Esophagus muscularis mucosa (tissue), 4 donors: ENCODE measurements at regions not wholly inside any gene's neighbourhood (a gene's known extent, or its start where the extent isn't known, plus 50 kb on each side); places are given as distances from the start of the nearest gene placed in this dataset.
A peak's percentile ranks its signal among the peaks of the same experiment; 100 is the strongest.

ENCODE experiments used
- DNase-seq: peaks from one replicate; pipeline ENCODE4 v3.0.0-alpha.2; 2017; ENCODE audit errors: extremely low spot score
- H3K27ac ChIP-seq, 4 donors: fragments of 200-600 bp; sonication (generic); replicated peaks in 1 of 4; 1 replicate in 3 of 4; 2 replicates in 1 of 4; pipeline ENCODE4 v1.5.1; 2016 to 2019; ENCODE audit warnings: mild to moderate bottlenecking in 1 of 4
- H3K27me3 ChIP-seq, 4 donors: fragments of 200-600 bp; sonication (generic); one replicate each; pipeline versions ENCODE4 v1.5.1 to v1.6.0; 2016 to 2019
- H3K36me3 ChIP-seq, 4 donors: fragments of 200-600 bp; sonication (generic); one replicate each; pipeline ENCODE4 v1.5.1; 2016 to 2019
- H3K4me1 ChIP-seq, 4 donors: fragments of 200-600 bp; sonication (generic); one replicate each; pipeline ENCODE4 v1.5.1; 2016 to 2019
- H3K4me3 ChIP-seq, 4 donors: fragments of 200-600 bp; sonication (generic); 1 replicate in 2 of 4; 2 replicates in 2 of 4; pipeline ENCODE4 v1.5.1; 2016 to 2019; ENCODE audit warnings: mild to moderate bottlenecking in 4 of 4, moderate library complexity in 1 of 4
- H3K9me3 ChIP-seq, 4 donors: fragments of 200-600 bp; sonication (generic); 1 replicate in 3 of 4; 2 replicates in 1 of 4; pipeline ENCODE4 v1.5.1; 2016 to 2019
- CTCF ChIP-seq, 3 experiments: fragments of 200-600 bp in 2 of 3; fragments of 450-650 bp in 1 of 3; sonication (generic) in 2 of 3; IDR thresholded peaks; one replicate each; pipeline ENCODE4 v1.5.1; 2017 to 2019; ENCODE audit warnings: antibody characterized with exemption in 3 of 3, mild to moderate bottlenecking in 2 of 3, moderate library complexity in 1 of 3
- EP300 ChIP-seq: sonication (generic); formaldehyde crosslinking; IDR thresholded peaks from one replicate; pipeline ENCODE4 v1.6.1; 2017; ENCODE audit warnings: antibody characterized with exemption
- POLR2A ChIP-seq: fragments of 450-650 bp; IDR thresholded peaks from one replicate; pipeline ENCODE4 v1.6.1; 2017; ENCODE audit warnings: antibody characterized with exemption, moderate library complexity, mild to moderate bottlenecking, low read depth
- POLR2AphosphoS5 ChIP-seq, 2 donors: sonication (generic); formaldehyde crosslinking; IDR thresholded peaks; one replicate each; pipeline ENCODE4 v1.6.1; 2017; ENCODE audit warnings: antibody characterized with exemption in 2 of 2
- WGBS: methylation state at CpG from one replicate; pipeline ENCODE4 v1.1.5; 2018; 5-methylcytosine and 5-hydroxymethylcytosine counted together
- intact Hi-C: fragments of 100-400 bp; cut with DNase I; formaldehyde crosslinking; loops from one replicate; pipeline ENCODE4 v1.15.1; 2023

GRCh38 chr14:34218881-34219280, 243.2 kb downstream of the SPTSSA start:
- no peak overlapping the region for H3K4me3 ChIP-seq
- no peak for DNase-seq
- H3K27me3 ChIP-seq, result no peaks in the 10 kb centered on the region
- peak overlapping the region; percentile 38 to 77 (median 75) for H3K27ac ChIP-seq
- H3K36me3 ChIP-seq, result no peaks in the 10 kb centered on the region
- H3K9me3 ChIP-seq, result no peaks in the 10 kb centered on the region
- 49% methylated on average over 2 of the region's 2 CpGs for WGBS
- H3K4me1 ChIP-seq, result peaks cover 4 to 54% (median 30%) of the 10 kb centered on the region in 4 donors
- intact Hi-C loops, result no loop called here
- no peak for TF ChIP-seq EP300
- TF ChIP-seq CTCF (IDR thresholded peaks at IDR 0.05), result peak in 1 of 3 experiments; percentile 24
- TF ChIP-seq POLR2AphosphoS5 (IDR thresholded peaks at IDR 0.05), result peak in 1 of 2 donors; percentile 76
- TF ChIP-seq POLR2A, result no peak

GRCh38 chr14:34214961-34215360, 247.1 kb downstream of the SPTSSA start:
- no peak overlapping the region for H3K4me3 ChIP-seq
- DNase-seq, result no peak
- intact Hi-C loops, result no loop called here
- TF ChIP-seq POLR2A, result no peak
- no peak for TF ChIP-seq EP300
- TF ChIP-seq CTCF (IDR thresholded peaks at IDR 0.05), result no peak
- no peak for TF ChIP-seq POLR2AphosphoS5 (IDR thresholded peaks at IDR 0.05)
- H3K9me3 ChIP-seq, result no peaks in the 10 kb centered on the region
- H3K4me1 ChIP-seq, result peaks cover 0 to 42% (median 31%) of the 10 kb centered on the region in 4 donors
- H3K36me3 ChIP-seq, result no peaks in the 10 kb centered on the region
- no peaks in the 10 kb centered on the region for H3K27me3 ChIP-seq
- whole genome bisulfite sequencing, result 92% methylated on average over 5 of the region's 5 CpGs
- no peak overlapping the region for H3K27ac ChIP-seq

- no peaks in the 10 kb centered on the region for H3K27me3 ChIP-seq
- intact Hi-C loops, result no loop called here
- TF ChIP-seq POLR2AphosphoS5 (IDR thresholded peaks at IDR 0.05) (no peak), EP300 (no peak), CTCF (IDR thresholded peaks at IDR 0.05) (no peak), POLR2A (no peak)
- H3K4me1 ChIP-seq, result peaks cover 0 to 27% (median 22%) of the 10 kb centered on the region in 4 donors
- no peak for DNase-seq
- H3K4me3 ChIP-seq, result no peak overlapping the region
- no peaks in the 10 kb centered on the region for H3K9me3 ChIP-seq
- WGBS, result 88% methylated on average over 10 of the region's 10 CpGs
- no peak overlapping the region for H3K27ac ChIP-seq
- no peaks in the 10 kb centered on the region for H3K36me3 ChIP-seq
These were observed 248.7 kb downstream of the SPTSSA start for GRCh38 chr14:34213332-34213731.

GRCh38 chr14:34212172-34212929, 249.7 kb downstream of the SPTSSA start:
- Histone ChIP-seq H3K4me3 (no peak overlapping the region), H3K4me1 (peaks cover 0 to 17% (median 13%) of the 10 kb centered on the region in 4 donors), H3K27ac (no peak overlapping the region), H3K36me3 (no peaks in the 10 kb centered on the region), H3K9me3 (no peaks in the 10 kb centered on the region), H3K27me3 (no peaks in the 10 kb centered on the region)
- intact Hi-C loops, result no loop called here
- no peak for DNase-seq
- no peak for TF ChIP-seq EP300
- no peak for TF ChIP-seq CTCF (IDR thresholded peaks at IDR 0.05)
- no peak for TF ChIP-seq POLR2A
- TF ChIP-seq POLR2AphosphoS5 (IDR thresholded peaks at IDR 0.05), result no peak
- WGBS, result 87% methylated on average over 7 of the region's 7 CpGs
